ENCODE measurements at regions not wholly inside any gene's neighbourhood (a gene's known extent, or its start where the extent isn't known, plus 50 kb on each side); places are given as distances from the start of the nearest gene placed in this dataset.

GRCh38 chr7:9557853-9558252 lies 1124.4 kb downstream of the NXPH1 start:
- TF ChIP-seq REST (IDR thresholded peaks at IDR 0.05; ENCODE audit: insufficient read depth in 1 of 2, low read depth in 2 of 2, low read length in 2 of 2) (no peak), POLR2AphosphoS5 (IDR thresholded peaks at IDR 0.05; ENCODE audit: low read depth, low read length) (no peak)

Data from PFSK-1 (cell line).